Fibroblast of villous mesenchyme (primary cell): ENCODE measurements at regions not wholly inside any gene's neighbourhood (a gene's known extent, or its start where the extent isn't known, plus 50 kb on each side); places are given as distances from the start of the nearest gene placed in this dataset.

Experiments
- DNase-seq: peaks from one replicate; pipeline ENCODE4 v3.0.0-alpha.2; 2010; ENCODE audit warnings: low read depth
- H3K4me3 ChIP-seq: 2 replicates; pipeline ENCODE4 v1.5.1; 2011; ENCODE audit warnings: low read depth, mild to moderate bottlenecking, low read length
- CTCF ChIP-seq: IDR thresholded peaks from 2 replicates; pipeline ENCODE4 v1.5.1; 2012; ENCODE audit warnings: low read depth, mild to moderate bottlenecking, low read length; ENCODE audit not compliant: insufficient read depth

GRCh38 chr20:59425572-59425971, 125.2 kb downstream of the EDN3 start:
- TF ChIP-seq CTCF, result no peak
- H3K4me3 ChIP-seq, result no peak overlapping the region
- DNase-seq, result no peak

DNA sequence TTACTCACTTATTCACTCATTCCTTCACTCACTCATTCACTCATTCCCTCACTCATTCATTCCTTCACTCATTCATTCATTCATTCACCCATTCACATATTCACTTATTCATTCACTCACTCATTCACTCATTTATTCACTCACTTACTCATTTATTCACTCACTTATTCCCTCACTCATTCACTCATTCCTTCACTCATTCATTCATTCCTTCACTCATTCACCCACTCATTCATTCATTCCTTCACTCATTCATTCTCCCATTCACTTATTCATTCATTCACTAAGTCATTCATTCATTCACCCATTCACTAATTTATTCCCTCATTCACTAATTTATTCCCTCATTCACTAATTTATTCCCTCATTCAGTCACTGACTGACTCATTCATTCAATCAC, 127.6 kb downstream of the EDN3 start:
- TF ChIP-seq CTCF, result no peak

GRCh38 chr20:59428441-59429205, 128.2 kb downstream of the EDN3 start:
- no peak for TF ChIP-seq CTCF
- DNase-seq, result no peak
- H3K4me3 ChIP-seq, result no peak overlapping the region

More for the DNA sequence above, 127.6 kb downstream of the EDN3 start:
- DNase-seq, result no peak
- H3K4me3 ChIP-seq, result no peak overlapping the region

DNA sequence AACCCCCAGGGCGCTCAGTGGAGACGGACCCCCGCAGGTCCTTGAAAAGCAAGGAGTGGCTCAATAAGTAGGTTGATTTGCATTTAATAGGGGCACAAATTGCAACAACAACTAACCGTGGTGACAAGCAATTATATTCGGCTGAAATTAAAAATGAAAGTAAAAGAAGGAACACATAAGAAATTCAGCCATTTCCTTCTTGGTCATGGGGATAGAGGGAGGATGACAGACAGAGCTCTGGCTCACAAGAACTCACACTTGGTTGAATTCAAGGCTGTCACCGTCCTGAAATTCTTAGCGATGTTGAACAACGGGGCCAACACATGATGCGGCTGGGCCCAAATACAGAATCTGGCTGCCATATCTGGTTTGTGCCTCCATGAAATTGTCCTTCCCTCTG, 129.0 kb downstream of the EDN3 start:
- TF ChIP-seq CTCF, result no peak
- no peak for DNase-seq
- H3K4me3 ChIP-seq, result no peak overlapping the region

DNA sequence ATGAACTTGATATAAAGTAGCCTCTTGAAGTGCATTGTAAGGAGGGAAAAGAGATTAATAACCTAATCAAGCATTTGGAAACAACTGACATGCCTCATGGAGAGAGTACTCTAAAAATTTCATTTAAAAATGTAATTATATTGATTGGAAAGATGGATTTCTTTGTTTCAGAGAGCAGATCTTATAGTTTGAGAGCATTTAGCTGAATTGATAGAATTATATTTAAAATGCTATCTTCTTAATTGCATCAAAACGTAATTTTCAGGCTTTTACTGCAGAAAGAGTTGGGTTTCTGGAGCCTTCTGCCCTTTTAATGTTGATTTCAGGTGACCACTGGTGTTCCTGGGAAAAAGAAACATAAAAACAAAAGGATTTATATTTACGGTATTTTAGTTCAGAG, 130.6 kb downstream of the EDN3 start:
- TF ChIP-seq CTCF, result no peak
- no peak for DNase-seq
- no peak overlapping the region for H3K4me3 ChIP-seq

GRCh38 chr20:59434960-59435359, 134.5 kb downstream of the EDN3 start:
- H3K4me3 ChIP-seq, result no peak overlapping the region
- no peak for TF ChIP-seq CTCF
- no peak for DNase-seq

DNA sequence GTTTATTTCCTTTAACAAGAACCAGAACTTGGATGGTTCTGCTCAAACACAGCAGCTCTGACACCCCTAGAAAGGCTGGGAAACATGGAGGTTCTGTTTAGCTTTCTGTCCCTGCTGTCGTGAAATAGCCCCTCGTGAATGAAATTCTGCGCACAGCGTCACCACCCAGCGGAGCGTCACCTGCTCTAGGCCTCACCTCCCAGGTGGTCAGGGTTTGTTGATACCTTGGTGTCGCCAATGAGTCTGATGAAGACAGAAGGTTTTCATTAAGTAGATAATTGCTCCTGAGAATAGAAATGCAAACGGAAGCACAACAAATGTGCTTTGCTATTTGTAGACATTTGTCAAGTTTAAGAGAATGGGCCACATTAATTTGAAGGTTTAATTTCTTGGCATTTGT, 135.1 kb downstream of the EDN3 start:
- no peak overlapping the region for H3K4me3 ChIP-seq
- DNase-seq, result no peak
- TF ChIP-seq CTCF, result no peak
